ENCODE measurements at regions not wholly inside any gene's neighbourhood (a gene's known extent, or its start where the extent isn't known, plus 50 kb on each side); places are given as distances from the start of the nearest gene placed in this dataset.

DNA sequence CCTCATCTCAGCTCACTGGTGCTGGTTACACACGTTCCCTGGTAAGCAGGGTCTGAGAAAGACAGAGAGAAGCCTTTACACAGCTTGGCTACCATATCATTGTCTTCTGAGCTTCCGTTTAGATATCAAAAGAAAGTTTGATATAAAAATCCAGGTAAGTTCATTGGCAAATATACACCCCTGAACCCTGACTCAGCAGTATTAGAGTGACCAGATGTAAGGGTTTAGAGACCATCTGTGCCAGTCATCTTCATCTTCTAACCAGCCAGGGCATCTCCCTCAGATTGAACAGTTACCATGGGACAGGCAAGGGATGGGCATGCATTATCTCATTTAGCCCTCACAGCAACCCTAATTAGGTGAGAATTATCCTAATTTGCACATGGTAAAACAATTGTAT, 232.1 kb downstream of the MED10 start:
- no peaks in the 10 kb centered on the region for H3K9me3 ChIP-seq
- no peaks in the 10 kb centered on the region for H3K36me3 ChIP-seq
- H3K4me3 ChIP-seq = no peak overlapping the region
- no peak for DNase-seq
- TF ChIP-seq, protein P1, sequence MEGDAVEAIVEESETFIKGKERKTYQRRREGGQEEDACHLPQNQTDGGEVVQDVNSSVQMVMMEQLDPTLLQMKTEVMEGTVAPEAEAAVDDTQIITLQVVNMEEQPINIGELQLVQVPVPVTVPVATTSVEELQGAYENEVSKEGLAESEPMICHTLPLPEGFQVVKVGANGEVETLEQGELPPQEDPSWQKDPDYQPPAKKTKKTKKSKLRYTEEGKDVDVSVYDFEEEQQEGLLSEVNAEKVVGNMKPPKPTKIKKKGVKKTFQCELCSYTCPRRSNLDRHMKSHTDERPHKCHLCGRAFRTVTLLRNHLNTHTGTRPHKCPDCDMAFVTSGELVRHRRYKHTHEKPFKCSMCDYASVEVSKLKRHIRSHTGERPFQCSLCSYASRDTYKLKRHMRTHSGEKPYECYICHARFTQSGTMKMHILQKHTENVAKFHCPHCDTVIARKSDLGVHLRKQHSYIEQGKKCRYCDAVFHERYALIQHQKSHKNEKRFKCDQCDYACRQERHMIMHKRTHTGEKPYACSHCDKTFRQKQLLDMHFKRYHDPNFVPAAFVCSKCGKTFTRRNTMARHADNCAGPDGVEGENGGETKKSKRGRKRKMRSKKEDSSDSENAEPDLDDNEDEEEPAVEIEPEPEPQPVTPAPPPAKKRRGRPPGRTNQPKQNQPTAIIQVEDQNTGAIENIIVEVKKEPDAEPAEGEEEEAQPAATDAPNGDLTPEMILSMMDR (IDR thresholded peaks at IDR 0.05) = no peak
- TF ChIP-seq POLR2A (IDR thresholded peaks at IDR 0.05) = no peak
- no peak overlapping the region for H3K27ac ChIP-seq
- H3K4me1 ChIP-seq = no peaks in the 10 kb centered on the region
- H3K27me3 ChIP-seq = no peaks in the 10 kb centered on the region

DNA sequence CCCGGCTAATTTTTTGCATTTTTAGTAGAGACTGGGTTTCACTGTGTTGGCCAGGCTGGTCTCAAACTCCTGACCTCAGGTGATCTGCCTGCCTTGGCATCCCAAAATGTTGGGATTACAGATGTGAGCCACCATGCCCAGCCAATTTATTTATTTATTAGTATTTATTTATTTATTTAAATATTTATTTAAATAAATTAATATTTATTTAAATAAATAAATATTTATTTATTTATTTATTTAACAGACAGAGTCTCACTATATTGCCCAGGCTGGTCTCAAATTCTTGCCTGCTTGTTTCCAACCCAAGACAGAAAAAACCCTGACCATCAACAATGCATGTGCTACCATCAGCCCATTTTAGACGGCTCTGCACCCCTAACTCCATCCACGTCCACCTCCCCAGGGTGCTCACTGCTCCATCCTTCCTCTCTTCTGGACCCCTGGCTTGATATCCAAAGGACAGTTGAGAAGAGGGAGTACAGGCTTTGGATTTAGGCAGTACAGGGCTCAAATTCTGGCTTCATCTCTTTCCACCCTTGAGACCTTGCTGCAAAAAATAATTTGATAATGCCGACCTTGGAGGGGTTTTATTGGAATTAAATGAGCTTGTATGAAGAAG, 232.6 kb downstream of the MED10 start:
- no peaks in the 10 kb centered on the region for H3K9me3 ChIP-seq
- no peaks in the 10 kb centered on the region for H3K4me1 ChIP-seq
- no peaks in the 10 kb centered on the region for H3K27me3 ChIP-seq
- H3K4me3 ChIP-seq = no peak overlapping the region
- H3K36me3 ChIP-seq = no peaks in the 10 kb centered on the region
- no peak for DNase-seq
- TF ChIP-seq, protein P1 (IDR thresholded peaks at IDR 0.05) = no peak
- TF ChIP-seq POLR2A (IDR thresholded peaks at IDR 0.05) = no peak
- H3K27ac ChIP-seq = no peak overlapping the region

DNA sequence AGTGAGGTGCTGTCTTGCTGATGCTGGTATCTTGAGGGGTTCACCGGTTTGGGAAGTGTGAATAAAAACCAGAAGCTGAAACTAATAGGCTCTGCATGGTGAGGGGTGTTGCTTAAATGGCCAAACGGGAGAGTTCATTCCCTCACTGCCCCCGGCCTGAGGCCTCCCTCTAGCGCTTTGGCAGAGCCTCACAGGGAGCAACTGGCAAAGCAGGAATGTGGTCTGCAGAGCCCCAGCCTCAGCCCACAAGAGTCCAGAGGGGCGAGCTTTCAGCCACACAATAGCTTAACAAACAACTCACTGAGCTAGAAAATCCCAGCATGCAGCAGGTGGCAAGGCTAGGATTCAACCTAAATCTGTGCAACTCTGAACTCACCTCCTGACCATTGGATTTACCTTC, 234.8 kb downstream of the MED10 start:
- no peak for DNase-seq
- Histone ChIP-seq H3K9me3 (no peaks in the 10 kb centered on the region), H3K27ac (no peak overlapping the region), H3K27me3 (no peaks in the 10 kb centered on the region), H3K4me1 (no peaks in the 10 kb centered on the region), H3K4me3 (no peak overlapping the region), H3K36me3 (no peaks in the 10 kb centered on the region)
- TF ChIP-seq, protein P1 (IDR thresholded peaks at IDR 0.05) = no peak
- TF ChIP-seq POLR2A (IDR thresholded peaks at IDR 0.05) = no peak

DNA sequence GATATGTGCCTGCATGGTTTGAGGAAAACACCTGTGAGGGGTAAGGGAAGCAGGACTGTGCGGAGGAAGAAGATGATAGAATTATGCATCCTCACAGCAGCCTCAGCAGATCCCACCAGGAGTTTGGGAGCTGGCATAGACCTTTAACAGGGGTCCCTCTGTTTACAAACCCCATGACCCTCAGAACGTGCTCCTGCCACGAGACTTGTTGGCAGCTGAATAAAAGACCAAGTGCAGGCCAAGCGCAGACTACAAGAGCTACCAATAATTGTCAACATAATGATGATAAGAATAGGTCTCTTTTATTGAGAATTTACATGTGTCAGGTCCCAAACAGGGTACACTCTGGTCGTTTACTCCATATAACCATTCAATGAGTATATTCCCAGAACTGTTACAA, 236.0 kb downstream of the MED10 start:
- Histone ChIP-seq H3K27me3 (no peaks in the 10 kb centered on the region), H3K27ac (no peak overlapping the region), H3K4me1 (no peaks in the 10 kb centered on the region), H3K4me3 (no peak overlapping the region), H3K36me3 (no peaks in the 10 kb centered on the region), H3K9me3 (no peaks in the 10 kb centered on the region)
- no peak for DNase-seq
- TF ChIP-seq POLR2A (IDR thresholded peaks at IDR 0.05) = no peak
- TF ChIP-seq, protein P1 (IDR thresholded peaks at IDR 0.05) = no peak

DNA sequence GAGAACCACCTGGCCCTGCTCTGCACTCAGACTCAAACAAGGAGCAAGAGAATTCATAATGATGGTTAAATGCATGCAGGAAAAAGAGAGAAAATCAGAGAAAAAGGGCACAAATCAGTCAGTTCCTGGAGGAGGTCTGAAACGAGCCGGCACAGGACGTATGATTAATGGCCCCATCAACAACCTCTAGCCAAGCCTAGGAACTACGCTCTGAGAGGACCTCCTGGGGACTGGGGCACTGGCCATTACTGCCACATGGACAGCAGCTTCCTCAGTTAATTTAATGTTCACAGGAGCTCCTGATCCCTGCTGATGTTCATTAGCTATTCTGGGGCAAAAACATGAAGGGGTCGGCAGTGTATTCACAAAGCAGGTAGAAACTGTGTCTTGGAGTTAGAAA, 238.1 kb downstream of the MED10 start:
- H3K27ac ChIP-seq = no peak overlapping the region
- no peaks in the 10 kb centered on the region for H3K36me3 ChIP-seq
- no peaks in the 10 kb centered on the region for H3K4me1 ChIP-seq
- no peaks in the 10 kb centered on the region for H3K27me3 ChIP-seq
- no peaks in the 10 kb centered on the region for H3K9me3 ChIP-seq
- no peak for TF ChIP-seq POLR2A (IDR thresholded peaks at IDR 0.05)
- TF ChIP-seq, protein P1 (IDR thresholded peaks at IDR 0.05) = no peak
- no peak for DNase-seq
- no peak overlapping the region for H3K4me3 ChIP-seq

DNA sequence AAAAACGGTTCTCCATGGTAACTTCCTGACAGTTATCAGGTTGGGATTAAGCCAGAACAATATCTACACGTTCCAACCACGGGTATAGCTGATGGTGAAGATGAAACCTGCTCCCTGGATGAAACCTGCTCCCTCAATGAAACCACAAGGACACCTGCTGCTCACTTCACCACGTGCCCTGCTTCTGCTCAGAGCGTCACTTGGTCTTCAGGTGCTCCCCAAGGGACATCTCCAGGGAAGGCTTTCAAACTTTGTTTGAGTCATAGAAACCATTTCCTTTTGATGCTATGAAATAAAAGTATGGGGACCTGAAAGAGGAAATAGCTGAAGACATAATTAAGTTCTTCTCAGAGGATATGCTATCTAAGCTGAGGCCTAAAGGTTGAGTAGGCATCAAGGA, 242.4 kb downstream of the MED10 start:
- H3K36me3 ChIP-seq = no peaks in the 10 kb centered on the region
- no peak for TF ChIP-seq POLR2A (IDR thresholded peaks at IDR 0.05)
- TF ChIP-seq, protein P1 (IDR thresholded peaks at IDR 0.05) = no peak
- DNase-seq = no peak
- H3K9me3 ChIP-seq = no peaks in the 10 kb centered on the region
- no peaks in the 10 kb centered on the region for H3K27me3 ChIP-seq
- H3K27ac ChIP-seq = no peak overlapping the region
- H3K4me3 ChIP-seq = no peak overlapping the region
- H3K4me1 ChIP-seq = no peaks in the 10 kb centered on the region

All from Peyer's patch (tissue), 4 donors.